ENCODE measurements at regions not wholly inside any gene's neighbourhood (a gene's known extent, or its start where the extent isn't known, plus 50 kb on each side); places are given as distances from the start of the nearest gene placed in this dataset.

GRCh38 chr4:13289391-13289790, 194.7 kb downstream of the RAB28 start:
- WGBS = 57% methylated on average over 1 of the region's 1 CpG
- Histone ChIP-seq H3K27me3 (no peaks in the 10 kb centered on the region), H3K9me3 (peaks cover 7% of the 10 kb centered on the region), H3K4me3 (no peak overlapping the region), H3K4me1 (no peaks in the 10 kb centered on the region), H3K36me3 (no peaks in the 10 kb centered on the region), H3K27ac (no peak overlapping the region)
- TF ChIP-seq POLR2AphosphoS5 (IDR thresholded peaks at IDR 0.05) (no peak), CTCF (IDR thresholded peaks at IDR 0.05) (no peak), EP300 (IDR thresholded peaks at IDR 0.05) (no peak), POLR2A (IDR thresholded peaks at IDR 0.05) (no peak)
- DNase-seq (ENCODE audit: low spot score in 2 of 2) = no peak

DNA sequence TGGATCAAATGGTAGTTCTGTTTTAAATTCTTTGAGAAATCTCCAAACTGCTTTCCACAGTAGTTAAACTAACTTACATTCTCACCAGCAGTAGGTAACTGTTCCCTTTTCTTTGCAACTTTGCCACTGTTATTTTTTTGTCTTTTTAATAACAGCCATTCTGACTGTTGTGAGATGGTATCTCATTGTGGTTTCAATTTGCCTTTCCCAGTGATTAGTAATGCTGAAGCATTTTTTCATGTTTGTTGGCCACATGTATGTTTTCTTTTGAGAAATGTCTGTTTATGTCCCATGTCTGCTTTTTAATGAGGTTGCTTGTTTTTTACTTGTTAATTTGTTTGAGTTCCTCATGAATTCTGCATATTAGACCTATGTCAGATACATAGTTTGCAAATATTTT, 198.8 kb downstream of the RAB28 start:
- TF ChIP-seq POLR2AphosphoS5 (IDR thresholded peaks at IDR 0.05) (no peak), EP300 (IDR thresholded peaks at IDR 0.05) (no peak), CTCF (IDR thresholded peaks at IDR 0.05) (no peak), POLR2A (IDR thresholded peaks at IDR 0.05) (no peak)
- no peak overlapping the region for H3K4me3 ChIP-seq
- no peaks in the 10 kb centered on the region for H3K4me1 ChIP-seq
- H3K27ac ChIP-seq = no peak overlapping the region
- no peaks in the 10 kb centered on the region for H3K36me3 ChIP-seq
- no peak for DNase-seq (ENCODE audit: low spot score in 2 of 2)
- H3K27me3 ChIP-seq = no peaks in the 10 kb centered on the region
- H3K9me3 ChIP-seq = peaks cover 7% of the 10 kb centered on the region

GRCh38 chr4:13284932-13285331, 199.2 kb downstream of the RAB28 start:
- Histone ChIP-seq H3K27ac (no peak overlapping the region), H3K4me3 (no peak overlapping the region), H3K36me3 (no peaks in the 10 kb centered on the region), H3K27me3 (no peaks in the 10 kb centered on the region), H3K9me3 (peaks cover 7% of the 10 kb centered on the region), H3K4me1 (no peaks in the 10 kb centered on the region)
- no peak for DNase-seq (ENCODE audit: low spot score in 2 of 2)
- 88% methylated on average over 2 of the region's 2 CpGs for WGBS
- no peak for TF ChIP-seq EP300 (IDR thresholded peaks at IDR 0.05)
- no peak for TF ChIP-seq POLR2AphosphoS5 (IDR thresholded peaks at IDR 0.05)
- no peak for TF ChIP-seq POLR2A (IDR thresholded peaks at IDR 0.05)
- TF ChIP-seq CTCF (IDR thresholded peaks at IDR 0.05) = no peak

DNA sequence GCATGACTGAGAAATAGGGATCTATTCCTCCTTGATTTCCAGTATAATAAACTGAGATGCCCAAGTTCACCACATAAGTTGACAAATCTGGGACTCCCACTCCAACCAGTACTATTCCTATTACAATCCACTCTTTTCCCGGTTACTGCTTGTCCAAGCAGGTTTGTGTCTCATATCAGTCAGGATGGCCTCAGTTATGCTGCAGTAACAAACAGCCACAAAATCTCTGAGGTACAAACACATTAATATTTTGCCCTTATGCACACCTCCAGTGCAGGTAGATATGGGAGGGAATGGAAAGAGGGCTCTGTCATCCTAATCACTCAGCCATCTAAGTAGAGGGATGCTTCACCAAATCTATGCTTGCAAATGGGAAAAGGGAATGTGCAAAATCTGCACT, 207.8 kb downstream of the RAB28 start:
- Histone ChIP-seq H3K4me1 (no peaks in the 10 kb centered on the region), H3K9me3 (peaks cover 18% of the 10 kb centered on the region), H3K4me3 (no peak overlapping the region), H3K27ac (no peak overlapping the region), H3K27me3 (no peaks in the 10 kb centered on the region), H3K36me3 (no peaks in the 10 kb centered on the region)
- DNase-seq (ENCODE audit: low spot score in 2 of 2) = no peak
- 95% methylated on average over 1 of the region's 1 CpG for WGBS
- TF ChIP-seq POLR2AphosphoS5 (IDR thresholded peaks at IDR 0.05) (no peak), EP300 (IDR thresholded peaks at IDR 0.05) (no peak), CTCF (IDR thresholded peaks at IDR 0.05) (no peak), POLR2A (IDR thresholded peaks at IDR 0.05) (no peak)

DNA sequence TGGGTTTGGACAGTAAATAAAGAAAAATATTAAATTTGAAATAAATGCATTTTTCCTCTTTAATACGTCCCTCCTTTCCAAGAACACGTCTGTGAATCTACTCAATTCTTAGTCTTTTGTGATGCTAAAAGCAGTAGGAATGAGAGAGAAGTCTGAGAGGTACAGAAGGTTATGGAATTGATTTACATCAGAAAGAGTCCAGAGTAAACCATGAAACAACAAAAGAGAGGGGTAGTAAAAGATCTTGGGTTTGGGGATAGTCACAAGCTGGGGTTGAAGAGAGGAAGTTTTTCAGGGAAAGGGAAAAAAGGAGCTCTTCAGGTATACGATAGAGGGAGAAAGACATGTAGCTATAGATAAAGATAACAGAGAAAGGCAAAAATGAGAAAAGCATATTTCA, 215.4 kb downstream of the RAB28 start:
- Histone ChIP-seq H3K27ac (no peak overlapping the region), H3K4me3 (no peak overlapping the region), H3K27me3 (no peaks in the 10 kb centered on the region), H3K4me1 (no peaks in the 10 kb centered on the region), H3K36me3 (no peaks in the 10 kb centered on the region), H3K9me3 (peaks cover 14% of the 10 kb centered on the region)
- no peak for TF ChIP-seq POLR2AphosphoS5 (IDR thresholded peaks at IDR 0.05)
- TF ChIP-seq POLR2A (IDR thresholded peaks at IDR 0.05) = no peak
- TF ChIP-seq CTCF (IDR thresholded peaks at IDR 0.05) = no peak
- no peak for TF ChIP-seq EP300 (IDR thresholded peaks at IDR 0.05)
- WGBS = 78% methylated on average over 3 of the region's 3 CpGs
- DNase-seq (ENCODE audit: low spot score in 2 of 2) = no peak
